Heart left ventricle (tissue), 16 donors: ENCODE measurements at regions not wholly inside any gene's neighbourhood (a gene's known extent, or its start where the extent isn't known, plus 50 kb on each side); places are given as distances from the start of the nearest gene placed in this dataset.

ENCODE experiments used
- ATAC-seq, 4 donors: fragments of 200-7000 bp; cut with Tn5 transposase; one replicate each; pipeline ENCODE4 v1.9.1; 2020 to 2022; ENCODE audit warnings: moderate library complexity in 4 of 4, mild to moderate bottlenecking in 3 of 4, moderate number of reproducible peaks in 1 of 4
- DNase-seq, 5 donors: peaks; one replicate each; pipeline ENCODE4 v3.0.0-alpha.2; 2020
- H3K27ac ChIP-seq, 12 donors: fragments of 200-600 bp; sonication (generic) in 4 of 12; one replicate each; pipeline versions ENCODE4 v1.5.0 to v1.8.0; 2016 to 2022; ENCODE audit warnings: mild to moderate bottlenecking in 2 of 12
- H3K27me3 ChIP-seq, 9 donors: fragments of 200-600 bp; sonication (generic) in 2 of 9; one replicate each; pipeline versions ENCODE4 v1.5.1 to v1.8.0; 2016 to 2022; ENCODE audit warnings: mild to moderate bottlenecking in 3 of 9
- H3K36me3 ChIP-seq, 9 donors: fragments of 200-600 bp; sonication (generic) in 2 of 9; one replicate each; pipeline versions ENCODE4 v1.5.0 to v1.8.0; 2018 to 2022; ENCODE audit warnings: mild to moderate bottlenecking in 2 of 9
- H3K4me1 ChIP-seq, 12 donors: fragments of 200-600 bp; sonication (generic) in 4 of 12; one replicate each; pipeline versions ENCODE4 v1.5.0 to v1.8.0; 2016 to 2022; ENCODE audit warnings: mild to moderate bottlenecking in 3 of 12
- H3K4me3 ChIP-seq, 12 donors: fragments of 200-600 bp; sonication (generic) in 4 of 12; one replicate each; pipeline versions ENCODE4 v1.5.0 to v1.8.0; 2017 to 2022; ENCODE audit warnings: mild to moderate bottlenecking in 9 of 12, moderate library complexity in 4 of 12
- H3K9me3 ChIP-seq, 12 donors: fragments of 200-600 bp; sonication (generic) in 4 of 12; one replicate each; pipeline versions ENCODE4 v1.5.0 to v1.8.0; 2016 to 2022; ENCODE audit warnings: mild to moderate bottlenecking in 1 of 12
- POLR2A ChIP-seq, 2 donors: fragments of 450-650 bp; IDR thresholded peaks; one replicate each; pipeline ENCODE4 v1.6.1; 2017; ENCODE audit warnings: antibody characterized with exemption in 2 of 2, mild to moderate bottlenecking in 2 of 2, moderate library complexity in 2 of 2
- WGBS, 4 donors: extraction: QIAGEN DNeasy Blood & Tissue Kit in 2 of 4; methylation state at CpG; one replicate each; pipeline versions ENCODE4 v1.1.5 to v1.1.7; 2013 to 2018; 5-methylcytosine and 5-hydroxymethylcytosine counted together
- intact Hi-C, 10 donors: fragments of 100-400 bp; cut with DNase I; formaldehyde crosslinking; loops; one replicate each; pipeline versions ENCODE4 v1.11.1 to v1.14.2; 2022
- TF ChIP-seq, protein P1 (sequence below), 12 donors: fragments of 200-600 bp; sonication (generic) in 4 of 12; IDR thresholded peaks; one replicate each; pipeline versions ENCODE4 v1.5.0 to v1.8.0; 2018 to 2022; ENCODE audit warnings: antibody characterized with exemption in 12 of 12, mild to moderate bottlenecking in 5 of 12
- donor health status: ischemic (EF 13 %, LVEDD 7.1; RV severe dilation, severe dysfunction).
- donor health status: healthy with polysubstance abuse.
- donor health status: DM: no; HTN: yes; CAD: no.
- donor health status: DM: no; HTN: no; CAD: no.
- donor health status: ischemic (EF 25% LVEDD 6.9; RV normal size, moderate dysfunction).
- donor health status: ischemic (EF 25% LVEDD 5.7; RV mildly dilated, moderate dysfunction).
- donor health status: healthy.
- donor health status: DM: yes; HTN: yes; CAD: no.
- donor health status: ischemic (EF 35%, LVEDD 5.7; RV mildly dilated, moderate dysfunction).
- donor health status: nonischemic (EF 11% LVEDD 7.7; RV severe dilation, severe dysfunction).
- donor health status: DM: yes; HTN: yes; CAD: no.
- donor health status: PGD.
- donor health status: ischemic (EF 29% LVEDD 5.4; RV normal size, mild dysfunction).
- donor health status: nonischemic (EF 23%, LVEDD 6.1; RV moderate dilation, normal function).

GRCh38 chr4:189265515-189265914 lies 675.2 kb upstream of the FRG1 start:
- Histone ChIP-seq H3K4me3 (no peak overlapping the region), H3K27ac (no peak overlapping the region), H3K4me1 (no peaks in the 10 kb centered on the region), H3K9me3 (peaks cover 0 to 10% (median 0%) of the 10 kb centered on the region in 12 donors), H3K27me3 (no peaks in the 10 kb centered on the region), H3K36me3 (no peaks in the 10 kb centered on the region)
- intact Hi-C loops: no loop called here
- TF ChIP-seq, protein P1, sequence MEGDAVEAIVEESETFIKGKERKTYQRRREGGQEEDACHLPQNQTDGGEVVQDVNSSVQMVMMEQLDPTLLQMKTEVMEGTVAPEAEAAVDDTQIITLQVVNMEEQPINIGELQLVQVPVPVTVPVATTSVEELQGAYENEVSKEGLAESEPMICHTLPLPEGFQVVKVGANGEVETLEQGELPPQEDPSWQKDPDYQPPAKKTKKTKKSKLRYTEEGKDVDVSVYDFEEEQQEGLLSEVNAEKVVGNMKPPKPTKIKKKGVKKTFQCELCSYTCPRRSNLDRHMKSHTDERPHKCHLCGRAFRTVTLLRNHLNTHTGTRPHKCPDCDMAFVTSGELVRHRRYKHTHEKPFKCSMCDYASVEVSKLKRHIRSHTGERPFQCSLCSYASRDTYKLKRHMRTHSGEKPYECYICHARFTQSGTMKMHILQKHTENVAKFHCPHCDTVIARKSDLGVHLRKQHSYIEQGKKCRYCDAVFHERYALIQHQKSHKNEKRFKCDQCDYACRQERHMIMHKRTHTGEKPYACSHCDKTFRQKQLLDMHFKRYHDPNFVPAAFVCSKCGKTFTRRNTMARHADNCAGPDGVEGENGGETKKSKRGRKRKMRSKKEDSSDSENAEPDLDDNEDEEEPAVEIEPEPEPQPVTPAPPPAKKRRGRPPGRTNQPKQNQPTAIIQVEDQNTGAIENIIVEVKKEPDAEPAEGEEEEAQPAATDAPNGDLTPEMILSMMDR (IDR thresholded peaks at IDR 0.05): no peak
- no peak for TF ChIP-seq POLR2A (IDR thresholded peaks at IDR 0.05)
- DNase-seq (no peak), ATAC-seq (no peak)
- 81 to 95% (median 86%) methylated on average over 7 of the region's 7 CpGs for WGBS, 4 donors

DNA sequence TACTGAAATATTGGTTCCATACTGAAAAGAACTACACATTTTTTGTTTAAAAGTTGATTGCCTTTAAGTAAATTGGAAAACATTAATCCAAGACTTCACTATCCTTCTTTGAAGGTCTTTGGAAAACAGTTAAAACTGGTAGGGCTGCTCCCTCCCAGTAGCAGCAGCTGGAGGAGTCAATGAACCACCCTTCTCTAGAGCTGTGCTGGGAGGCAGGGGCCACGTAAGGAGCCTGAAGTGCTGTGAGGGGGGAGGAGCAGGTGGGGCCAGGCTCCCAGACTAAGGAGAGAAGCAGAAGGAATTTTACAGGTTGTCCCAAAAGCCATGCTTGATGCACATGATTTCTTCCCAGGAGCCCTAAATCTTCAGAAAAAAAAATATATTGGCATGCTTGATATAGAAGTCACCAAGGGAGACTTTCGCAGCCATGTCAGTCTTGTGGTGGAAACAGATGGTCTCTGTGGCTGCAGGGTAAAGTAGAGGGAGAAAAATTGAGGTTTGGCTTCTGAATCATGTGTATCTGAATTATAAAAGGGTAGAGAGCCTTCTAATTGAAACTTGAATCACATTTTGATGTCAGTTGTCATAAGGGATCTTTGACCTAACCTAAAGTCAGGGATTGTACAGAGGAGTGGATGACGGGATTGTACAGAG lies 673.2 kb upstream of the FRG1 start:
- WGBS, 4 donors: 77 to 91% (median 82%) methylated on average over 3 of the region's 3 CpGs
- no peaks in the 10 kb centered on the region for H3K9me3 ChIP-seq
- DNase-seq (no peak), ATAC-seq (no peak)
- intact Hi-C loops: no loop called here
- no peak overlapping the region for H3K4me3 ChIP-seq
- no peaks in the 10 kb centered on the region for H3K4me1 ChIP-seq
- no peaks in the 10 kb centered on the region for H3K36me3 ChIP-seq
- TF ChIP-seq, protein P1 (IDR thresholded peaks at IDR 0.05): no peak
- H3K27me3 ChIP-seq: no peaks in the 10 kb centered on the region
- H3K27ac ChIP-seq: no peak overlapping the region

DNA sequence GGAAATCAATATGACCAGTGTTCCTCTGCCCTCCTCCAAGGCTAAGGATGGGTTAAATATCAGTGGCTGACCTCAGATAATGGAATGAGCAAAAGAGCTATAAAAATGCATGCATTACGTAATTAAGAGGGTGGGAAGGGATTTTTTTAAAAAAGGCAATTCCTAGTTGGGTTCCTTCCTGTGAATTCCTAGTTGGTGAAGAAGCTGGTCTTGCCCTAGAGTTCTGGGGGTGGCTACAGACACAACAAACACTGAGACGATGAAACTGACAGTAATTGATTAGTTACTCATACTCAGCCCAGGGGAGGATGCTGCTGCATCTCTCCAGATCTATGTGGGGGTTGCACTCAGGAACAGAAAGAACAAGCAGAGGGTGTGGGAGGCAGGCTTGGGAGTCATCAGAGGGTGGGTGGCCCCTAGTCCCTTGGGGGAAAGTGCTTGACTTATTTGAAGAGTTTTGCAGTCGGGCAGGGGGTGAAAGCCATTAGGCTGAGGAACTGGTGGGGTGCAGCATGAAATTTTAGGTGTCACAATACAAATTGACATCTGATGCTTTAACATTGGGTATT lies 662.0 kb upstream of the FRG1 start:
- WGBS, 4 donors: 29 to 53% (median 36%) methylated on average over 3 of the region's 3 CpGs
- DNase-seq (no peak), ATAC-seq (no peak)
- Histone ChIP-seq H3K9me3 (no peaks in the 10 kb centered on the region), H3K4me1 (no peaks in the 10 kb centered on the region), H3K27ac (no peak overlapping the region), H3K36me3 (no peaks in the 10 kb centered on the region), H3K4me3 (no peak overlapping the region), H3K27me3 (no peaks in the 10 kb centered on the region)
- intact Hi-C loops: no loop called here
- TF ChIP-seq, protein P1 (IDR thresholded peaks at IDR 0.05): no peak
- no peak for TF ChIP-seq POLR2A (IDR thresholded peaks at IDR 0.05)

DNA sequence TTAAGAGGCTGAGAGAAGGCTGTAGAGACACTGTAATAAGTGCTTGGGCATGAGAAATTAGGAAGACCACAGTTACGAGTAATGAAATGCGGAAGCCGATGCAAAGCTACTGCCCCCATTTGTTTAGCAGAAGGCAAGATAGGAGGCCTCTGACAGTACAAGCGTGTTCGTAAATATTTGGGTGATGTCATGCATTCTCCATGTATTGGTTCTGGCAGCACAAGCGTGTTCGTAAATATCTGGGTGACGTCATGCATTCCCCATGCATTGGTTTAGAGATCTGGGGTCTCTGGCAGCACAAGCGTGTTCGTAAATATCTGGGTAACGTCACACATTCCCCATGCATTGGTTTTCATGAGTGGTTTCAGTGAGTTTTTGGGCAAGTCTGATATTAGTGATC lies 661.5 kb upstream of the FRG1 start:
- no peak overlapping the region for H3K4me3 ChIP-seq
- no peak for DNase-seq
- TF ChIP-seq, protein P1 (IDR thresholded peaks at IDR 0.05): no peak
- TF ChIP-seq POLR2A (IDR thresholded peaks at IDR 0.05): no peak
- no peak overlapping the region for H3K27ac ChIP-seq
- no peaks in the 10 kb centered on the region for H3K9me3 ChIP-seq
- no peaks in the 10 kb centered on the region for H3K27me3 ChIP-seq
- H3K36me3 ChIP-seq: no peaks in the 10 kb centered on the region
- no peak for ATAC-seq
- intact Hi-C loops: no loop called here
- H3K4me1 ChIP-seq: no peaks in the 10 kb centered on the region
- 53 to 77% (median 67%) methylated on average over 11 of the region's 11 CpGs for WGBS, 4 donors
